WTC11 (cell line): ENCODE measurements at regions not wholly inside any gene's neighbourhood (a gene's known extent, or its start where the extent isn't known, plus 50 kb on each side); places are given as distances from the start of the nearest gene placed in this dataset.

Source experiments
- ATF2 ChIP-seq: sonication (generic); formaldehyde crosslinking; IDR thresholded peaks from 2 replicates; pipeline ENCODE4 v1.8.1; 2022; ENCODE audit warnings: low read depth, missing genetic modification reagents, borderline replicate concordance
- ATF3 ChIP-seq: sonication (generic); formaldehyde crosslinking; conservative IDR thresholded peaks from 2 replicates; pipeline ENCODE4 v1.8.1; 2022; ENCODE audit warnings: mild to moderate bottlenecking, missing genetic modification reagents
- CTCF ChIP-seq: fragments of 200-600 bp; IDR thresholded peaks from 2 replicates; pipeline ENCODE4 v1.8.0; 2022; ENCODE audit warnings: antibody characterized with exemption
- GABPB1 ChIP-seq: sonication (generic); formaldehyde crosslinking; IDR thresholded peaks from 2 replicates; pipeline ENCODE4 v1.8.1; 2023; ENCODE audit warnings: mild to moderate bottlenecking, missing genetic modification reagents
- GTF2I ChIP-seq: fragments of 250-450 bp; sonication (Bioruptor Pico); conservative IDR thresholded peaks from 2 replicates; pipeline ENCODE4 v1.4.0; 2021; ENCODE audit warnings: mild to moderate bottlenecking
- HMGXB4 ChIP-seq: sonication (generic); formaldehyde crosslinking; IDR thresholded peaks from 2 replicates; pipeline ENCODE4 v1.8.1; 2023; ENCODE audit warnings: mild to moderate bottlenecking, moderate library complexity, missing genetic modification reagents
- PRDM15 ChIP-seq: sonication (generic); formaldehyde crosslinking; IDR thresholded peaks from 2 replicates; pipeline ENCODE4 v1.8.0; 2022; ENCODE audit warnings: missing genetic modification reagents
- PRRX2 ChIP-seq: fragments of 250-450 bp; sonication (Bioruptor Pico); IDR thresholded peaks from 2 replicates; pipeline ENCODE4 v1.8.0; 2021; ENCODE audit warnings: mild to moderate bottlenecking
- USF1 ChIP-seq: sonication (generic); formaldehyde crosslinking; IDR thresholded peaks from 2 replicates; pipeline ENCODE4 v1.8.0; 2022; ENCODE audit warnings: mild to moderate bottlenecking, missing genetic modification reagents
- USF2 ChIP-seq: sonication (generic); formaldehyde crosslinking; IDR thresholded peaks from 2 replicates; pipeline ENCODE4 v1.8.1; 2023; ENCODE audit warnings: mild to moderate bottlenecking, missing genetic modification reagents, moderate library complexity
- ZBTB43 ChIP-seq: sonication (generic); formaldehyde crosslinking; IDR thresholded peaks from 2 replicates; pipeline ENCODE4 v1.8.1; 2023; ENCODE audit warnings: mild to moderate bottlenecking, missing genetic modification reagents
- ZNF532 ChIP-seq: fragments of 250-450 bp; sonication (Bioruptor Pico); IDR thresholded peaks from 2 replicates; pipeline ENCODE4 v1.9.0; 2021; ENCODE audit warnings: mild to moderate bottlenecking, borderline replicate concordance

GRCh38 chr13:47129461-47129860, 232.6 kb upstream of the HTR2A start:
- TF ChIP-seq PRDM15 (CRISPR knock-in tag) (no peak), USF1 (CRISPR knock-in tag) (no peak), GABPB1 (CRISPR knock-in tag) (no peak), ZBTB43 (CRISPR knock-in tag) (no peak), HMGXB4 (CRISPR knock-in tag) (no peak), CTCF (no peak), ATF3 (CRISPR knock-in tag) (no peak), USF2 (CRISPR knock-in tag) (no peak), ZNF532 (CRISPR knock-in tag) (no peak), PRRX2 (CRISPR knock-in tag) (no peak), ATF2 (CRISPR knock-in tag) (no peak), GTF2I (CRISPR knock-in tag) (no peak)
